ENCODE measurements at regions not wholly inside any gene's neighbourhood (a gene's known extent, or its start where the extent isn't known, plus 50 kb on each side); places are given as distances from the start of the nearest gene placed in this dataset.

GRCh38 chr4:30413915-30414314 lies 306.3 kb upstream of the PCDH7 start:
- Histone ChIP-seq H2BK12ac (ENCODE audit: low read depth, low read length) (no peak overlapping the region), H4K8ac (ENCODE audit: extremely low read depth, insufficient read depth, low read length) (no peak overlapping the region), H3K23ac (ENCODE audit: insufficient read length) (no peak overlapping the region), H3K4me3 (ENCODE audit: extremely low read depth in 1 of 4, insufficient read depth in 2 of 4, low read depth in 3 of 4, low read length in 4 of 4) (no peak overlapping the region), H2AK5ac (ENCODE audit: low read depth, low read length) (no peak overlapping the region), H3K27ac (ENCODE audit: low read depth, low read length) (no peak overlapping the region), H3K27me3 (replicated peaks in 1 of 4; ENCODE audit: control insufficient read depth in 3 of 4, extremely low read depth in 1 of 4, insufficient read depth in 3 of 4, low read length in 3 of 4) (peaks cover 0 to 1% (median 0%) of the 10 kb centered on the region in 4 experiments; a peak in 1 of 7 replicates), H3K79me1 (ENCODE audit: low read depth, low read length) (no peaks in the 10 kb centered on the region), H3K36me3 (ENCODE audit: control insufficient read depth in 2 of 4, insufficient read depth in 4 of 4, low read length in 3 of 4) (no peaks in the 10 kb centered on the region), H2AFZ (ENCODE audit: low read length) (no peak overlapping the region), H4K5ac (ENCODE audit: insufficient read length, low read depth, low read length) (no peak overlapping the region), H4K91ac (replicated peaks; ENCODE audit: insufficient read length, low read length) (no peak overlapping the region), H3K9ac (replicated peaks in 1 of 4; ENCODE audit: extremely low read depth in 1 of 4, low read depth in 3 of 4, low read length in 3 of 4) (no peak overlapping the region), H3K4me1 (replicated peaks in 1 of 4; ENCODE audit: control insufficient read depth in 3 of 4, insufficient read depth in 4 of 4, low read length in 3 of 4) (no peaks in the 10 kb centered on the region), H2BK5ac (ENCODE audit: low read depth, low read length) (no peak overlapping the region), H2BK15ac (ENCODE audit: low read length) (no peak overlapping the region), H4K20me1 (replicated peaks in 1 of 2; ENCODE audit: control insufficient read depth in 1 of 2, insufficient read depth in 2 of 2, low read length in 2 of 2) (no peaks in the 10 kb centered on the region), H3K79me2 (ENCODE audit: control insufficient read depth in 1 of 2, insufficient read depth in 2 of 2, low read length in 2 of 2) (no peaks in the 10 kb centered on the region), H3K14ac (ENCODE audit: insufficient read length) (no peak overlapping the region), H3K23me2 (ENCODE audit: low read depth, low read length) (no peaks in the 10 kb centered on the region), H3K18ac (ENCODE audit: extremely low read depth, low read length) (no peak overlapping the region), H2BK20ac (ENCODE audit: low read length) (no peak overlapping the region), H3K9me3 (ENCODE audit: insufficient read depth in 2 of 2, low read depth in 1 of 2, low read length in 1 of 2) (peaks cover 26 to 40% of the 10 kb centered on the region in 2 experiments), H3K4ac (replicated peaks; ENCODE audit: insufficient read length, low read depth, low read length) (no peak overlapping the region), H2BK120ac (replicated peaks; ENCODE audit: low read depth, low read length) (no peak overlapping the region), H3K56ac (replicated peaks; ENCODE audit: insufficient read length, low read depth, low read length) (no peak overlapping the region), H3K4me2 (ENCODE audit: insufficient read depth in 1 of 2, low read depth in 2 of 2, low read length in 2 of 2) (no peak overlapping the region)
- POLR2A ChIA-PET (ENCODE audit: partially characterized antibody) = no interaction called here
- FAIRE-seq = no peak
- no peak for TF ChIP-seq RXRA (IDR thresholded peaks at IDR 0.05; ENCODE audit: insufficient read depth, low read depth, low read length)
- TF ChIP-seq JUN (IDR thresholded peaks at IDR 0.05; ENCODE audit: low read depth, low read length) = no peak
- CTCF ChIA-PET (ENCODE audit: partially characterized antibody) = no interaction called here
- DNase-seq (ENCODE audit: low read depth in 1 of 2, low spot score in 2 of 2) = no peak
